ENCODE measurements at regions not wholly inside any gene's neighbourhood (a gene's known extent, or its start where the extent isn't known, plus 50 kb on each side); places are given as distances from the start of the nearest gene placed in this dataset.

GRCh38 chr6:166106076-166106686, 61.5 kb downstream of the TBXT start:
- no peak overlapping the region for H3K4me3 ChIP-seq (ENCODE audit: low read depth, poor library complexity, severe bottlenecking)
- WGBS, 2 donors, result 2 to 3% methylated on average over 11 of the region's 11 CpGs
- DNase-seq (ENCODE audit: low spot score in 2 of 2), result peak; percentile 56 to 91
- intact Hi-C loops (cut with DNase I; ENCODE audit: low total_unique reads), result loop anchor here (10.0 kb wide), 1 partner anchor 221 kb away; no protein-coding TSS in a partner anchor
- TF ChIP-seq CTCF (IDR thresholded peaks at IDR 0.05), result peak in 1 of 3 donors; percentile 31
- no peak for TF ChIP-seq POLR2A (IDR thresholded peaks at IDR 0.05)

GRCh38 chr6:166105341-166106075, 62.1 kb downstream of the TBXT start:
- TF ChIP-seq CTCF (IDR thresholded peaks at IDR 0.05), result no peak
- no peak for TF ChIP-seq POLR2A (IDR thresholded peaks at IDR 0.05)
- no peak for DNase-seq (ENCODE audit: low spot score in 2 of 2)
- H3K4me3 ChIP-seq (ENCODE audit: low read depth, poor library complexity, severe bottlenecking), result no peak overlapping the region
- intact Hi-C loops (cut with DNase I; ENCODE audit: low total_unique reads), result loop anchor here (10.0 kb wide), 1 partner anchor 221 kb away; no protein-coding TSS in a partner anchor
- 57 to 60% methylated on average over 10 of the region's 10 CpGs for WGBS, 2 donors

- intact Hi-C loops (cut with DNase I; ENCODE audit: low total_unique reads), result loop anchor here (10.0 kb wide), 1 partner anchor 220 kb away; no protein-coding TSS in a partner anchor
These were observed 62.8 kb downstream of the TBXT start for GRCh38 chr6:166104872-166105271.

GRCh38 chr6:166104107-166104506, 63.5 kb downstream of the TBXT start:
- H3K4me3 ChIP-seq (ENCODE audit: low read depth, poor library complexity, severe bottlenecking), result no peak overlapping the region
- WGBS, 2 donors, result 26 to 28% methylated on average over 4 of the region's 4 CpGs
- intact Hi-C loops (cut with DNase I; ENCODE audit: low total_unique reads), result loop anchor here (10.0 kb wide), 1 partner anchor 219 kb away; no protein-coding TSS in a partner anchor
- no peak for TF ChIP-seq CTCF (IDR thresholded peaks at IDR 0.05)
- TF ChIP-seq POLR2A (IDR thresholded peaks at IDR 0.05), result no peak
- no peak for DNase-seq (ENCODE audit: low spot score in 2 of 2)

More at GRCh38 chr6:166104872-166105271, 62.8 kb downstream of the TBXT start:
- no peak for DNase-seq (ENCODE audit: low spot score in 2 of 2)
- 95 to 96% methylated on average over 7 of the region's 7 CpGs for WGBS, 2 donors
- TF ChIP-seq CTCF (IDR thresholded peaks at IDR 0.05) (no peak), POLR2A (IDR thresholded peaks at IDR 0.05) (no peak)
- H3K4me3 ChIP-seq (ENCODE audit: low read depth, poor library complexity, severe bottlenecking), result no peak overlapping the region

- intact Hi-C loops (cut with DNase I; ENCODE audit: low total_unique reads), result loop anchor here (10.0 kb wide), 1 partner anchor 217 kb away; no protein-coding TSS in a partner anchor
- no peak for DNase-seq (ENCODE audit: low spot score in 2 of 2)
- no peak for TF ChIP-seq CTCF (IDR thresholded peaks at IDR 0.05)
- H3K4me3 ChIP-seq (ENCODE audit: low read depth, poor library complexity, severe bottlenecking), result no peak overlapping the region
These were observed 65.7 kb downstream of the TBXT start for GRCh38 chr6:166101819-166102419.

Data from lower leg skin (tissue), 4 donors.